GM10266 (cell line): ENCODE measurements at regions not wholly inside any gene's neighbourhood (a gene's known extent, or its start where the extent isn't known, plus 50 kb on each side); places are given as distances from the start of the nearest gene placed in this dataset.

ENCODE experiments used
- DNase-seq: peaks from one replicate; pipeline ENCODE4 v3.0.0; 2012; ENCODE audit errors: extremely low spot score
- CTCF ChIP-seq: IDR thresholded peaks from 2 replicates; pipeline ENCODE4 v1.5.1; 2012; ENCODE audit warnings: mild to moderate bottlenecking, low read depth; ENCODE audit not compliant: control insufficient read depth, insufficient read depth; ENCODE audit errors: missing control alignments

GRCh38 chr5:28500511-28500910 is 1462.1 kb upstream of the CDH9 start:
- no peak for DNase-seq
- no peak for TF ChIP-seq CTCF

- no peak for TF ChIP-seq CTCF
- DNase-seq, result no peak
Observed at GRCh38 chr5:28499766-28500290, 1461.4 kb upstream of the CDH9 start.

GRCh38 chr5:28495876-28496275 is 1457.5 kb upstream of the CDH9 start:
- TF ChIP-seq CTCF, result no peak
- DNase-seq, result no peak

GRCh38 chr5:28493456-28493855 is 1455.1 kb upstream of the CDH9 start:
- DNase-seq, result no peak
- TF ChIP-seq CTCF, result no peak

- no peak for DNase-seq
- no peak for TF ChIP-seq CTCF
Observed at GRCh38 chr5:28488752-28489151, 1450.4 kb upstream of the CDH9 start.

- no peak for DNase-seq
- no peak for TF ChIP-seq CTCF
Observed at GRCh38 chr5:28483327-28484025, 1445.1 kb upstream of the CDH9 start.

GRCh38 chr5:28473531-28474107 is 1435.2 kb upstream of the CDH9 start:
- no peak for DNase-seq

More at GRCh38 chr5:28473531-28474107, 1435.2 kb upstream of the CDH9 start:
- TF ChIP-seq CTCF, result no peak
